Mesenchymal stem cell (in vitro differentiated cells and primary cell): ENCODE measurements at regions not wholly inside any gene's neighbourhood (a gene's known extent, or its start where the extent isn't known, plus 50 kb on each side); places are given as distances from the start of the nearest gene placed in this dataset.

Source experiments
- DNase-seq: peaks from one replicate; pipeline ENCODE4 v3.0.0-alpha.2; 2013
- H2AFZ ChIP-seq: one replicate; pipeline ENCODE4 v1.6.1; 2013; ENCODE audit warnings: low read depth, mild to moderate bottlenecking, control low read depth, inconsistent platforms, low read length, moderate library complexity
- H2AK5ac ChIP-seq: 2 replicates; pipeline ENCODE4 v1.6.1; 2013; ENCODE audit warnings: low read length, moderate library complexity, mild to moderate bottlenecking, inconsistent platforms; ENCODE audit not compliant: severe bottlenecking
- H2BK120ac ChIP-seq: one replicate; pipeline ENCODE4 v1.6.1; 2013; ENCODE audit warnings: low read depth, mild to moderate bottlenecking, inconsistent platforms, low read length, moderate library complexity
- H2BK12ac ChIP-seq, 2 experiments: one replicate each; pipeline ENCODE4 v1.6.1; 2013; ENCODE audit warnings: inconsistent platforms in 2 of 2, low read length in 2 of 2, mild to moderate bottlenecking in 2 of 2, moderate library complexity in 2 of 2, control low read depth in 1 of 2
- H2BK15ac ChIP-seq: one replicate; pipeline ENCODE4 v1.6.1; 2013; ENCODE audit warnings: mild to moderate bottlenecking, low read depth, inconsistent platforms; ENCODE audit not compliant: poor library complexity, severe bottlenecking
- H2BK5ac ChIP-seq: 2 replicates; pipeline ENCODE4 v1.6.1; 2013; ENCODE audit warnings: low read depth, mild to moderate bottlenecking, low read length, control low read depth, inconsistent platforms; ENCODE audit not compliant: poor library complexity, severe bottlenecking
- H3K14ac ChIP-seq, 2 experiments: one replicate each; pipeline ENCODE4 v1.6.1; 2013; ENCODE audit warnings: inconsistent platforms in 2 of 2, low read length in 2 of 2, control low read depth in 1 of 2, mild to moderate bottlenecking in 1 of 2, moderate library complexity in 1 of 2
- H3K18ac ChIP-seq, 2 experiments: one replicate each; pipeline ENCODE4 v1.6.1; 2013; ENCODE audit warnings: inconsistent platforms in 2 of 2, low read length in 2 of 2, control low read depth in 1 of 2, low read depth in 1 of 2, mild to moderate bottlenecking in 1 of 2
- H3K23ac ChIP-seq, 2 experiments: one replicate each; pipeline ENCODE4 v1.6.1; 2013; ENCODE audit warnings: inconsistent platforms in 2 of 2, low read length in 2 of 2, mild to moderate bottlenecking in 2 of 2, moderate library complexity in 2 of 2, control low read depth in 1 of 2
- H3K27ac ChIP-seq: 2 replicates; pipeline ENCODE4 v1.5.1; 2013; ENCODE audit warnings: mild to moderate bottlenecking, moderate library complexity, low read length, control low read depth, inconsistent platforms; ENCODE audit not compliant: poor library complexity, severe bottlenecking
- H3K27me3 ChIP-seq, 2 experiments: 2 replicates each; pipeline versions ENCODE4 v1.6.1 to v1.7.0; 2013; ENCODE audit warnings: low read length in 2 of 2, mild to moderate bottlenecking in 2 of 2, moderate library complexity in 2 of 2, control low read depth in 1 of 2, inconsistent platforms in 1 of 2; ENCODE audit not compliant: control insufficient read depth in 1 of 2, insufficient read depth in 1 of 2
- H3K36me3 ChIP-seq, 2 experiments: 2 replicates each; pipeline versions ENCODE4 v1.6.1 to v1.7.0; 2013; ENCODE audit warnings: low read length in 2 of 2, control low read depth in 1 of 2, inconsistent platforms in 1 of 2, low read depth in 1 of 2, mild to moderate bottlenecking in 1 of 2; ENCODE audit not compliant: insufficient read depth in 2 of 2, control insufficient read depth in 1 of 2
- H3K4ac ChIP-seq, 2 experiments: one replicate each; pipeline ENCODE4 v1.6.1; 2013; ENCODE audit warnings: inconsistent platforms in 2 of 2, low read length in 2 of 2, mild to moderate bottlenecking in 2 of 2, moderate library complexity in 2 of 2, control low read depth in 1 of 2, low read depth in 1 of 2
- H3K4me1 ChIP-seq: 2 replicates; pipeline ENCODE4 v1.6.1; 2013; ENCODE audit warnings: low read depth, low read length, control low read depth; ENCODE audit not compliant: control insufficient read depth, insufficient read depth
- H3K4me2 ChIP-seq: 2 replicates; pipeline ENCODE4 v1.6.1; 2013; ENCODE audit warnings: low read length, mild to moderate bottlenecking, inconsistent platforms; ENCODE audit not compliant: poor library complexity, severe bottlenecking
- H3K4me3 ChIP-seq, 2 experiments: 2 replicates each; pipeline versions ENCODE4 v1.5.1 to v1.7.0; 2013; ENCODE audit warnings: low read length in 2 of 2, mild to moderate bottlenecking in 2 of 2, control low read depth in 1 of 2, low read depth in 1 of 2; ENCODE audit not compliant: insufficient read depth in 1 of 2
- H3K79me1 ChIP-seq: replicated peaks from 2 replicates; pipeline ENCODE4 v1.6.1; 2013; ENCODE audit warnings: mild to moderate bottlenecking, control low read depth, low read length, inconsistent platforms; ENCODE audit not compliant: poor library complexity, severe bottlenecking
- H3K9ac ChIP-seq: 2 replicates; pipeline ENCODE4 v1.7.0; 2013; ENCODE audit warnings: mild to moderate bottlenecking, low read length, moderate library complexity
- H3K9me3 ChIP-seq: 2 replicates; pipeline ENCODE4 v1.7.0; 2013; ENCODE audit warnings: mild to moderate bottlenecking, low read length; ENCODE audit not compliant: control insufficient read depth
- H4K8ac ChIP-seq: one replicate; pipeline ENCODE4 v1.6.1; 2013; ENCODE audit warnings: inconsistent platforms, mild to moderate bottlenecking, low read length, moderate library complexity
- H4K91ac ChIP-seq: one replicate; pipeline ENCODE4 v1.6.1; 2013; ENCODE audit warnings: mild to moderate bottlenecking, low read length, inconsistent platforms
- WGBS: methylation state at CpG from one replicate; pipeline ENCODE4 v1.1.7; 2013; ENCODE audit warnings: mixed read lengths; 5-methylcytosine and 5-hydroxymethylcytosine counted together

- Histone ChIP-seq H2BK5ac (no peak overlapping the region), H3K14ac (no peak overlapping the region), H3K4me3 (no peak overlapping the region), H2BK15ac (no peak overlapping the region), H3K4me2 (no peak overlapping the region), H3K9ac (no peak overlapping the region), H4K8ac (no peak overlapping the region), H3K27ac (no peak overlapping the region), H3K4ac (no peak overlapping the region), H2AK5ac (no peak overlapping the region), H2BK120ac (no peak overlapping the region), H3K23ac (no peak overlapping the region), H3K9me3 (peaks cover 3% of the 10 kb centered on the region), H2BK12ac (no peak overlapping the region), H3K4me1 (no peaks in the 10 kb centered on the region), H2AFZ (no peak overlapping the region), H3K36me3 (no peaks in the 10 kb centered on the region), H3K18ac (no peak overlapping the region), H3K27me3 (no peaks in the 10 kb centered on the region), H3K79me1 (no peaks in the 10 kb centered on the region), H4K91ac (no peak overlapping the region)
- WGBS, result 92% methylated on average over 4 of the region's 4 CpGs
- DNase-seq, result no peak
These were observed 73.8 kb downstream of the CAVIN2 start for GRCh38 chr2:191773136-191773535.

- Histone ChIP-seq H3K4me3 (no peak overlapping the region), H3K27ac (no peak overlapping the region), H4K91ac (no peak overlapping the region), H2BK120ac (no peak overlapping the region), H2BK5ac (no peak overlapping the region), H3K27me3 (no peaks in the 10 kb centered on the region), H3K4ac (no peak overlapping the region), H2AFZ (no peak overlapping the region), H2BK15ac (no peak overlapping the region), H3K79me1 (no peaks in the 10 kb centered on the region), H2BK12ac (no peak overlapping the region), H3K4me2 (no peak overlapping the region), H3K9ac (no peak overlapping the region), H2AK5ac (no peak overlapping the region), H4K8ac (no peak overlapping the region), H3K36me3 (no peaks in the 10 kb centered on the region), H3K18ac (no peak overlapping the region), H3K14ac (no peak overlapping the region), H3K23ac (no peak overlapping the region), H3K4me1 (no peaks in the 10 kb centered on the region), H3K9me3 (peaks cover 3% of the 10 kb centered on the region)
- no CpG with 5 or more reads among the region's 2 CpGs for WGBS
- DNase-seq, result no peak
These were observed 69.5 kb downstream of the CAVIN2 start for GRCh38 chr2:191777351-191777750.

GRCh38 chr2:191778041-191778440 lies 68.8 kb downstream of the CAVIN2 start:
- DNase-seq, result no peak
- H4K91ac ChIP-seq, result no peak overlapping the region
- WGBS, result 97% methylated on average over 1 of the region's 1 CpG
- no peaks in the 10 kb centered on the region for H3K36me3 ChIP-seq
- H2BK5ac ChIP-seq, result no peak overlapping the region
- no peak overlapping the region for H3K4me3 ChIP-seq
- H2BK12ac ChIP-seq, result no peak overlapping the region
- H3K79me1 ChIP-seq, result no peaks in the 10 kb centered on the region
- H4K8ac ChIP-seq, result no peak overlapping the region
- H2BK120ac ChIP-seq, result no peak overlapping the region
- H3K9ac ChIP-seq, result no peak overlapping the region
- no peak overlapping the region for H3K4me2 ChIP-seq
- H3K23ac ChIP-seq, result no peak overlapping the region
- no peak overlapping the region for H3K27ac ChIP-seq
- H3K9me3 ChIP-seq, result peaks cover 3% of the 10 kb centered on the region
- no peak overlapping the region for H2BK15ac ChIP-seq
- no peak overlapping the region for H3K4ac ChIP-seq
- no peak overlapping the region for H3K14ac ChIP-seq
- no peak overlapping the region for H2AFZ ChIP-seq
- H3K18ac ChIP-seq, result no peak overlapping the region
- H3K27me3 ChIP-seq, result no peaks in the 10 kb centered on the region
- H3K4me1 ChIP-seq, result no peaks in the 10 kb centered on the region
- H2AK5ac ChIP-seq, result no peak overlapping the region

DNA sequence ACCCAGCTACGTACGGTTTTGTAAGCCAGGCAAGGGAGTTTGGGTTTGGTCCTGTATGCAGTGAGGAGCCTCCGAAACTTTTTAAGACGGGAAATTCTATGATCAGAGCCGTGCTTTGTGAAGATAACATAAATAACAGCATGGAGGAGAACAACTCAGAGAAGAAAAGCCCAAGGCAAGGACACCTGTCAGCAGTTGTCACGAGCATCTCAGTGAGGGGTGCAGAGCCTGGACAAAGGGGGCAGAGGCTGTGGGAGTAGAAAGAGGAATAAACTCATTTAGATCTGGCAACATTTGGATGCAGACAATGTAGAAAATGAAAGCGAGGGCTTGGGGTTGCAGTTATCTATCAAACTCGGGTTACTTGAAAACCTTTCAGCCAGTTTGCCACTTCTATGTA lies 64.5 kb downstream of the CAVIN2 start:
- no peak overlapping the region for H3K14ac ChIP-seq
- no peak overlapping the region for H2BK12ac ChIP-seq
- H2AK5ac ChIP-seq, result no peak overlapping the region
- no peaks in the 10 kb centered on the region for H3K36me3 ChIP-seq
- DNase-seq, result no peak
- H3K18ac ChIP-seq, result no peak overlapping the region
- H2BK5ac ChIP-seq, result no peak overlapping the region
- no peak overlapping the region for H4K8ac ChIP-seq
- H2BK15ac ChIP-seq, result no peak overlapping the region
- H4K91ac ChIP-seq, result no peak overlapping the region
- H3K9me3 ChIP-seq, result no peaks in the 10 kb centered on the region
- H3K4ac ChIP-seq, result no peak overlapping the region
- H3K27ac ChIP-seq, result no peak overlapping the region
- no peak overlapping the region for H2BK120ac ChIP-seq
- no peaks in the 10 kb centered on the region for H3K27me3 ChIP-seq
- H3K4me1 ChIP-seq, result no peaks in the 10 kb centered on the region
- whole genome bisulfite sequencing, result 91% methylated on average over 8 of the region's 8 CpGs
- no peak overlapping the region for H3K4me3 ChIP-seq
- H3K4me2 ChIP-seq, result no peak overlapping the region
- H3K23ac ChIP-seq, result no peak overlapping the region
- H2AFZ ChIP-seq, result no peak overlapping the region
- H3K9ac ChIP-seq, result no peak overlapping the region
- no peaks in the 10 kb centered on the region for H3K79me1 ChIP-seq
